ENCODE measurements at regions not wholly inside any gene's neighbourhood (a gene's known extent, or its start where the extent isn't known, plus 50 kb on each side); places are given as distances from the start of the nearest gene placed in this dataset.

GRCh38 chr10:78491812-78492211, 458.1 kb downstream of the RPS24 start:
- no peak for TF ChIP-seq FOXM1 (IDR thresholded peaks at IDR 0.05; ENCODE audit: borderline replicate concordance)
- no peak for TF ChIP-seq NFRKB (IDR thresholded peaks at IDR 0.05)
- TF ChIP-seq SP1 (IDR thresholded peaks at IDR 0.05), result no peak
- no peak for TF ChIP-seq BHLHE40 (IDR thresholded peaks at IDR 0.05; ENCODE audit: borderline replicate concordance)
- no peak for TF ChIP-seq SUZ12 (IDR thresholded peaks at IDR 0.05)
- no peak for TF ChIP-seq FOXK2 (IDR thresholded peaks at IDR 0.05)
- no peak for TF ChIP-seq FOXA1 (IDR thresholded peaks at IDR 0.05)
- TF ChIP-seq ARNT (IDR thresholded peaks at IDR 0.05), result no peak
- no peak for TF ChIP-seq ZNF384 (IDR thresholded peaks at IDR 0.05)

All from HEK293T (cell line).